ENCODE measurements at regions not wholly inside any gene's neighbourhood (a gene's known extent, or its start where the extent isn't known, plus 50 kb on each side); places are given as distances from the start of the nearest gene placed in this dataset.
A peak's percentile ranks its signal among the peaks of the same experiment; 100 is the strongest.
"Not testable (repeated sequence)": the region's sequence is repeated elsewhere in the genome, so short reads cannot be mapped to it uniquely, and the experiment has no call there.

- peak; percentile 36 to 63 for DNase-seq
Observed at GRCh38 chr2:22020091-22020742, 896.4 kb downstream of the TDRD15 start.

DNA sequence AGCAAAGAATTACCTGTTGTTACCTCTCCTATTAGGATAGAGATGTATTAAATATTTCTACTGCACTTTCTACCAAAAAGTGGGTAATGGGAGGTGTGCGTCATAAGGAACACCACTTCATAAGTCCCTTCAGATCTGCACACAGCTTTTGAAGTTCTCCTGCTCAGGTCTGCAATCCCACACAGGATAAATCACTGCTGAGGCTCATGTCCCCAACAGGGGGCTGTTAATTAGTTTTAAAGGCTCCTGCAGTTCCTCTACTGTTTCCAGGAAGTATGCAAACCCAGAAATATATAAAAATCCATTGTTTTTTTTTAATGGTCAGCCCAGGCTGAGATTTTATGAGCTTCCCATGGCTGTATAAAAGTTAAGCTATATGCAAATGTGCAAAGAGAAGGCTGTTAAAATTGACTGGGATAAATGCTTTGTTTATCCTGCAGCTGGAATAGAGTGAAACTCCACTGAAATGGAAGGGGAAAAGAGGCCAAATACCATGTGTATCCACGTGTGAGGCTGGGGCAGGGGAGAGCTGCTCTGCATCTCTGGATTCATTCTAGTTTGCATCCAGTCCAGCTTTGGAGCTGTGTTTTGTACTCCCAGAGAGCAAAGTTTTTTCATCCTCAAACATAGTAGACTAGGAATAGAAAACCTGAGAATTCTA is 903.7 kb downstream of the TDRD15 start:
- no peak for DNase-seq

DNA sequence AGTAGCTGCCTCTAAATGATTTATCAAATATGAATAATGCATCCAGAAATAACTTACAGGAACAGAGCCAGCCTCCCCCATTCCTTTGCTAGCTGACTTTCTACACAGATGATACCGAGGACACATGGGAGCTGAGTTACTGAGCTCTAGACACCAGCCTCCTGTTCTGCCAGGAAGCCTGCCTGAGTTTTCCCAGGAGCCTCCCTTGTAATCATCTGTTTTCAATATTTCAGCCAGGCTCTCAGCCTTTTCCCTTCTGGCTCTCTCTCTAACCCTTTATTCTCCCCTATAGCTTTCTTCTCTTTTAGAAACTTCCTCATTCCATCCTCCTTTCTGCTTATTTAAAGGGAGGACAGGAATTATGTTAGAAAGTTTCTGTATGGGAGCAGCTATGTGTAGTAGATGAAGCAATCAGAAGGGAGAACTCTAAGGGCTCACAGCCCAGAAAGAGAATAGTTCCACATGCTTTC is 911.6 kb downstream of the TDRD15 start:
- no peak for DNase-seq

DNA sequence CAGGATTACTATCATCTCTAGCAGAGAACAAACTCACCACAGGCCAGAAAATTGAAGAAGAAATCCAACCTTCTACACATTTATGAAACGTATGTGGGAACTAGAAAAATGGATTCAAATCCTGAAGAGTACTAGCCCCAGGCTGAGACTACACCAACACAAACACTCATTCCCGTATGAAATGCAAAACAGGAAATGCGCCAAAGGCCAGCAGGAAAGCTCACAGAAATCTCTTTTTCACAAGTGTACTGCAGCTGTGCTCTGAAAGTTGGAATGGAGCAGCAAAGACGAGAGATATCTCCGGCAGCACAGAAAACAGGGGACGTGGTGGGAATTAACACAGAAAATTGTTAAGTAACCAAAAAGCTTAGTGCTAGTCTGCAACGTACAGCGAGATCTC is 913.5 kb downstream of the TDRD15 start:
- DNase-seq: no peak

- DNase-seq: no peak
Observed at GRCh38 chr2:22043784-22044183, 920.0 kb downstream of the TDRD15 start.

DNA sequence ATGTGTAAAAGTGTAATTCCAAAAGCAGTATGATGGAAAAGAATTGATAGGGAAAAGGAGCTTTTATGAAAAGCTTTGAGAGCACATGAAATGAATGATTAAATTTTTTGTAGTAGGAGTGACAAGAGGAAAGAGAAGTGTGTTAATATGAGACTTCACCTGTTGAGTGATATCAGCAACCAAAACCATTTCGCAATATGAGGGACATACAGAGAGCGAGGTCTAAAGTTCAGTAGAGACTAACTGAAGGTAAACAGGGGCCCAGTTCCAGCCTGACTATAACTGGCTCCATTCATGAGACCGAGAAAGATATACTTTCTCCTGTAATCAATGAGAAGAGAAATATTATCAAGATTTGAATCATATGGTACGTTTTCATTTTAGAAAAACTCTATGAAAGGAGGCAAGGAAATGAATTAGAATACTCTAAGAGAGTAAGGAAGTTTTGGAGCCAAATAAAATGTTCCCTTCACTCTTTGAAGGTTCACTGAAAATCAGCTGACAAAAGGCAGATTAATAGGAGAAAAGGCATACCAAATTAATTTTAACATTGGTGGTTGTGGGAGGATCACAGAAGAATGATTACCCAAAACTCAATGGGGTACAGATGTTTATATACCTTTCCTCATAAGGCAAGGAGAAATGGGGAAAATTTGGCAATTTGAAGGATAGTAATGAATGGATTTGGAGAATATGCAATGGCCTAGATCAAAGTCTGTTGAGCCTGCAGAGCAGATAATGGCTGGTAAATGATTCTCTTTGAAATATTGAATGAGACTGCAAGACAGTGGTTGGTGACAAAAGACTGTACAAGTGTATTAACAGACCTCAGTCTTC is 932.2 kb downstream of the TDRD15 start:
- DNase-seq: no peak

DNA sequence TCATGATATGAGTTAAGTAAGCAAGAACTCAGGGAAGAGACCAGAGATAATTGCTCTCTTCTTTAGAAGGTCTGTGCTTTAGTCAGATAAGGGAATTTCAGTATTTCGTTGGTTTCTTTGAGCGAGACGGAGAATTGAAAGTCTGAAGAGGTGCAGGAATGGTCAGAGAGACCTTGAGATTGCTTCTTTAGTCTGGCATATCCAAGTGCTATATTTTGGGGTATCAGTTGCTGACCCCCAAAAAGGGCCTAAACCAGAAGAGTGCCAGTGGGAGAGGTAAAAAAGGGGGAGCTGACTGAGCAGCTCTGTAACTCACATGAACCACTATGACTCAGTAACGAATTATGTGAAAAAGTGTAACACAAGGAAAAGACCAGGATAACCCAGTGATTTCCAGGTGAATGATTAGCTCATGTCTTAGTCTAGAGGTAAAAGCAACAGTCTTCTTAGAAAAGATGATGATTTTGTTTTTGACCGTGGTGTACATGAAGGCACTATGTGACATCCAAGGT is 932.9 kb downstream of the TDRD15 start:
- DNase-seq: no peak

DNA sequence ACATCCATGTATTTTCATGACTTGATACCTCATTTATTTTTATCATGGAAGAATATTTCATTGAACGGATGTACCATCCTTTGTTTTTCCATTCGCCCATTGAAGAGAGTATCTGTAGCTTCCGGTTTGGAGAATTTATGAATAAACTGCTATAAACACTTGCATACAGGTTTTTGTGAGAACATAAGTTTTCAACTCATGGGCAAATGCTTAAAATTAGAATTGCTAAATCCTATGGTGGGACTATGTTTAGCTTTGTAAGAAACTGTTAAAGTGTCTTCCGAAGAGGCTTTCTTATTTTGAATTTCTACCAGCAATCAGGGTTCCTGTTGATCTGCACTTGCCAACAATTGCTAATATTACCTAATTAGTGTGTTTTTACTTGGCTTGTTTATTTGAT is 938.9 kb downstream of the TDRD15 start:
- DNase-seq: no peak

- DNase-seq: no peak
Observed at GRCh38 chr2:22076454-22076853, 952.7 kb downstream of the TDRD15 start.

- no peak for DNase-seq
Observed at GRCh38 chr2:22078701-22079100, 954.9 kb downstream of the TDRD15 start.

GRCh38 chr2:22079583-22079982 is 955.8 kb downstream of the TDRD15 start:
- no peak for DNase-seq

DNA sequence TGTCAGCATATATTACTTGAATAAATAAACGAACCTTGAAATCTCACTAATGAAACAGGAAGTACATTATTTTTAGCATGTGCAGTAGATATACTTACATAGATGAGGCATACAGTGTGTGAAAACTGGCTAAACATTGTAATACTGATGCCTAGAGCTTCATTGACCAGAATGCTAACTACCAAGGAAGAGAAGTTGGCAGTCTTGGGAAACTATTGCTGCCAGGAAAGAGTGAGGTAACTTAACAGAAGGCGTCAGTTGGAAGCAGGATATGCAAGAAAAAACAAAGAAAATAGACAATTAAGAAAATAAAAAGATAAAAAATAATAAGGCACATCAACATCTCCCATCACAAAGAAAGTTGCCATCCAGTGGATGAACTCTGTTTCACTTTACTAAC is 963.0 kb downstream of the TDRD15 start:
- DNase-seq: no peak

DNA sequence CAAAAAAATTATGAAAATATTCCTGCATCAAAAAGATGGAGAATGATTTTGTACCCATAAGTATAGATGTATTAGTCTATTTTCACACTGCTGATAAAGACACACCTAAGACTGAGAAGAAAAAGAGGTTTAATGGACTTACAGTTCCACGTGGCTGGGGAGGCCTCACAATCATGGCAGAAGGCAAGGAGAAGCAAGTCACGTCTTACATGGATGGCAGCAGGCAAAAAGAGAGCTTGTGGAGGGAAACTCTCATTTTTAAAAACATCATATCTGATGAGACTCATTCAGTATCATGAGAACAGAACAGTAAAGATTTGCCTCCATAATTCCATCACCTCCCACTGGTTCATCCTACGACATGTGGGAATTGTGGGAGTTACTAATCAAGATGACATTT is 979.8 kb downstream of the TDRD15 start:
- not testable (repeated sequence) for DNase-seq

DNA sequence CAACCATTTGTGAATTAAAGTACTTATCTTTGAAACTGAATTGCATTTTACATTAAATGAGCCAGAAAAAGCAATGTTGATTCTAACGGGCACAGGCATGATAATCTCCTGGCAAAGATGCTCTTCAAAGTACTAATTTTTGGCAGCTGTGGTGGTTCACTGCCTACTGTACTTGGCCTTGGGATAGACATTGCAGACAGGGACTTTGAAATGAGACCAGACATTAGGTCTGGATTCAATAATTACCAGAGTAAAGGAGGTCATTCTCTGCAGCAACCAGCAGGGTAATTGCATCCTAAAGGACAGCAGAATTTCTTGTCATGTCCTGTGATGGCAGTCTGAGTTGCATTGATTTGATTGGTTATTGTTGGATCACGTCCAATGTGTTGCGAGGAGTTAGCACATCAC is 986.5 kb downstream of the TDRD15 start:
- peak; percentile 21 to 51 for DNase-seq

DNA sequence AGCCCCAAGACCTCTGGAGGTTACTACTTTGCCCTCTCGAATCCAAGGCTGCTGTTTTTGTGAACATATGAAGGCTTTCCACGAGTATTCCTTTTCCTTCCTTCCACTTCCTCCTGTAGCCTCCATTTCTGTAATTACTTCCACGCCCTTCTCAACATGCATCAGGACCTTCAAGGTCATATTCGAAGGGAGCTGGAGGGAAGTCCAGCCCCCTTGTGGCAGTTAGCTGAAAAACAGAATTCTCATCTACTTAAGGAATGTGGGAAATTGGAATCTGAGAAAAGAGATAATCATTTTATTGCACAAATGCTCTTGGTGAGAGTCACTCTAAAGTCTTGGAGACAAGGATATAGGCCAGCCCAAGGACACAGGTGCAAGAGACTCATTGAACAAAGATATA is 1000.2 kb downstream of the TDRD15 start:
- peak in 1 of 2 experiments; percentile 3 for DNase-seq

DNA sequence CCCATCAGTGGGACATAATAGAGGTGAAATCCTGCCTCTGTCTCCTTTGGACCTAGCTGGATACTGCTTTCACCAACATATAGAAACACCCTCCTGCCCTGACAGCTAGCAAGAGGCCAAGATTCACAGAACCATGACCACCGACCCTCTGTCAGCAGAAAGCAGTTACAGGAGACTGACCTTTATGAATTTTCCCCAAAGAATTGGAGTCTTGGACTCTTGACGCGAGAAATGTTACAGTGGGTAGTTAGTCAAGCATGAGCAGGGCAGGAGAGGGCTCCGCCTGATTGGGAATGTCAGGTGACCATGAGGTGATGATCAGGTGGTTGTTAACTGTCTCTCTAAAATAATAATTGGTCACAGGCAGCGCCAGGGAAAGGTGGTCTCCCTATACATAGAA is 1002.3 kb downstream of the TDRD15 start:
- DNase-seq: no peak

- no peak for DNase-seq
Observed at GRCh38 chr2:22126978-22127377, 1003.2 kb downstream of the TDRD15 start.

- no peak for DNase-seq
Observed at GRCh38 chr2:22134421-22134820, 1010.7 kb downstream of the TDRD15 start.

DNA sequence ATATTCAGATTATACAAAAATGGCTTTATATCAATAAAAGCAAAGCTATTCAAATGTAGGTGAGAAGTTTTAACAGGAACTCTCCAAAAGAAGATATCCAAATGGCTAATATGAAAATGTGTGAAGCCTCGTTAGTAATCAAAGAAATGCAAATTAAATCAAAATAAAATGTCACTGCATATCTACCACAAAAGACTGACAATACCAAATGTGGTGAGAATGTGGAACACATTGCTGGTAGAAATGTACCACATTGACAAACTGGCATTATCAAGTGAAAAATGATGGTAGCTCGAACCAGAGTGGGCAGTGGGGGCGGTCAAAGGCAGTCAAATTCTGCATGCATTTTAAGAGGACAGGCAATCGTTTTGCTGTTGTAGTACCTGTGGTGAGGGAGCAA is 1012.7 kb downstream of the TDRD15 start:
- no peak for DNase-seq

GRCh38 chr2:22143840-22144239 is 1020.1 kb downstream of the TDRD15 start:
- no peak for DNase-seq

GRCh38 chr2:22153931-22154613 is 1030.3 kb downstream of the TDRD15 start:
- DNase-seq: no peak

DNA sequence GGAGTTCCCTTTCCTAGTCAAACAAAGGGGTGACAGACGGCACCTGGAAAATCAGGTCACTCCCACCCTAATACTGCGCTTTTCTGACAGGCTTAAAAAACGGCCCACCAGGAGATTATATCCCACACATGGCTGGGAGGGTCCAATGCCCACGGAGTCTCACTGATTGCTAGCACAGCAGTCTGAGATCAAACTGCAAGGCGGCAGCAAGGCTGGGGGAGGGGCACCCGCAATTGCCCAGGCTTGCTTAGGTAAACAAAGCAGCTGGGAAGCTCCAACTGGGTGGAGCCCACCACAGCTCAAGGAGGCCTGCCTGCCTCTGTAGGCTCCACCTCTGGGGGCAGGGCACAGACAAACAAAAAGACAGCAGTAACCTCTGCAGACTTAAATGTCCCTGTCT is 1032.9 kb downstream of the TDRD15 start:
- peak in 1 of 2 experiments; percentile 11 for DNase-seq

- no peak for DNase-seq
Observed at GRCh38 chr2:22167256-22167655, 1043.5 kb downstream of the TDRD15 start.
